SU-DHL-6 (cell line): ENCODE measurements at regions not wholly inside any gene's neighbourhood (a gene's known extent, or its start where the extent isn't known, plus 50 kb on each side); places are given as distances from the start of the nearest gene placed in this dataset.

ENCODE experiments used
- CTCF ChIP-seq: fragments of 200-600 bp; sonication (generic); IDR thresholded peaks from one replicate; pipeline ENCODE4 v1.5.1; 2017; ENCODE audit warnings: antibody characterized with exemption, mild to moderate bottlenecking, low read length, moderate library complexity; ENCODE audit not compliant: insufficient read depth, poor library complexity, severe bottlenecking
- EZH2phosphoT487 ChIP-seq: fragments of 200-600 bp; sonication (generic), shearing (Covaris generic); conservative IDR thresholded peaks from 2 replicates; pipeline ENCODE4 v1.6.1; 2018; ENCODE audit warnings: mild to moderate bottlenecking, antibody characterized with exemption, low read length, moderate library complexity, mixed read lengths

GRCh38 chr7:54392935-54393334, 149.2 kb upstream of the VSTM2A start:
- no peak for TF ChIP-seq CTCF
- no peak for TF ChIP-seq EZH2phosphoT487
